GM12874 (cell line): ENCODE measurements at regions not wholly inside any gene's neighbourhood (a gene's known extent, or its start where the extent isn't known, plus 50 kb on each side); places are given as distances from the start of the nearest gene placed in this dataset.

Experiments used
- CTCF ChIP-seq: IDR thresholded peaks from 2 replicates; pipeline ENCODE4 v1.5.1; 2011; ENCODE audit warnings: low read depth, mild to moderate bottlenecking, control low read depth, low read length, moderate library complexity; ENCODE audit not compliant: insufficient read depth

- no peak for TF ChIP-seq CTCF
Observed at GRCh38 chr6:120875900-120876299, 458.4 kb downstream of the TBC1D32 start.

GRCh38 chr6:120874422-120874821, 459.9 kb downstream of the TBC1D32 start:
- TF ChIP-seq CTCF: no peak

GRCh38 chr6:120873125-120873865, 461.0 kb downstream of the TBC1D32 start:
- TF ChIP-seq CTCF: no peak

GRCh38 chr6:120872262-120872578, 462.1 kb downstream of the TBC1D32 start:
- no peak for TF ChIP-seq CTCF

GRCh38 chr6:120871416-120872261, 462.6 kb downstream of the TBC1D32 start:
- no peak for TF ChIP-seq CTCF

- no peak for TF ChIP-seq CTCF
Observed at GRCh38 chr6:120869397-120869796, 464.9 kb downstream of the TBC1D32 start.

GRCh38 chr6:120857422-120857821, 476.9 kb downstream of the TBC1D32 start:
- TF ChIP-seq CTCF: no peak
